ENCODE measurements at regions not wholly inside any gene's neighbourhood (a gene's known extent, or its start where the extent isn't known, plus 50 kb on each side); places are given as distances from the start of the nearest gene placed in this dataset.

DNA sequence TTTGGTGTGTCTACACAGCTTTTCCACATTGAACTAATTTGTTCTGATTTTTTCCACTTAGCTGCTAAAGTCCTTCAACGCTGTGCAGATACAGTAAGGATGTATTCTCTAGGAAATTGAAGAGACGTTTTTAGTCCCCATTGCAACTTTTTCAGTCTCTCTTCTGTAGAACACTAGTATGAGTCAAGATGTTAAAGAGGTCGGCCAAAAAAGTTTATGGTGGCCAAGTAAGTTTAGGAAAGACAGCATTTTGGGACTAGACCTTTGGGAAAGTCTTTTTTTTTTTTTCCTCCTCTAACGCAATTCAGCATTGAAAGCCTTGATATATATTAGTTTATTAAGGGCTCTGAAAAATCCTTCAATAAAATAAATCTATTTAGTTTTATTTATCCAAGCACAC is 243.5 kb upstream of the FBXL7 start:
- no peaks in the 10 kb centered on the region for H3K27me3 ChIP-seq (replicated peaks in 1 of 4; ENCODE audit: control insufficient read depth in 3 of 4, extremely low read depth in 1 of 4, insufficient read depth in 3 of 4, low read length in 3 of 4)
- no peaks in the 10 kb centered on the region for H3K9me3 ChIP-seq (ENCODE audit: insufficient read depth in 2 of 2, low read depth in 1 of 2, low read length in 1 of 2)
- H2BK5ac ChIP-seq (ENCODE audit: low read depth, low read length): no peak overlapping the region
- no peak overlapping the region for H3K4me3 ChIP-seq (ENCODE audit: extremely low read depth in 1 of 4, insufficient read depth in 2 of 4, low read depth in 3 of 4, low read length in 4 of 4)
- no peaks in the 10 kb centered on the region; the same call in 1 of the 2 replicates for H3K23me2 ChIP-seq (ENCODE audit: low read depth, low read length)
- H4K91ac ChIP-seq (replicated peaks; ENCODE audit: insufficient read length, low read length): no peak overlapping the region
- no peak overlapping the region for H2BK120ac ChIP-seq (replicated peaks; ENCODE audit: low read depth, low read length)
- no peak overlapping the region for H3K14ac ChIP-seq (ENCODE audit: insufficient read length)
- no peak overlapping the region for H2AK5ac ChIP-seq (ENCODE audit: low read depth, low read length)
- H4K5ac ChIP-seq (ENCODE audit: insufficient read length, low read depth, low read length): no peak overlapping the region
- no peak overlapping the region for H3K23ac ChIP-seq (ENCODE audit: insufficient read length)
- no peak overlapping the region for H2BK15ac ChIP-seq (ENCODE audit: low read length)
- H3K36me3 ChIP-seq (ENCODE audit: control insufficient read depth in 2 of 4, insufficient read depth in 4 of 4, low read length in 3 of 4): no peaks in the 10 kb centered on the region
- H3K4me1 ChIP-seq (replicated peaks in 1 of 4; ENCODE audit: control insufficient read depth in 3 of 4, insufficient read depth in 4 of 4, low read length in 3 of 4): no peaks in the 10 kb centered on the region
- H2BK20ac ChIP-seq (ENCODE audit: low read length): no peak overlapping the region
- H3K79me2 ChIP-seq (ENCODE audit: control insufficient read depth in 1 of 2, insufficient read depth in 2 of 2, low read length in 2 of 2): no peaks in the 10 kb centered on the region
- POLR2A ChIA-PET (ENCODE audit: partially characterized antibody): no interaction called here
- H3K79me1 ChIP-seq (ENCODE audit: low read depth, low read length): no peaks in the 10 kb centered on the region
- CTCF ChIA-PET (ENCODE audit: partially characterized antibody): interaction anchor here (0.6 to 1.0 kb wide), 2 partner anchors 19 to 891 kb away, joined by 3 to 4 read pairs; no protein-coding TSS in a partner anchor
- H3K27ac ChIP-seq (ENCODE audit: low read depth, low read length): no peak overlapping the region
- no peaks in the 10 kb centered on the region for H4K20me1 ChIP-seq (replicated peaks in 1 of 2; ENCODE audit: control insufficient read depth in 1 of 2, insufficient read depth in 2 of 2, low read length in 2 of 2)
- no peak overlapping the region for H3K18ac ChIP-seq (ENCODE audit: extremely low read depth, low read length)
- H2BK12ac ChIP-seq (ENCODE audit: low read depth, low read length): no peak overlapping the region
- no peak for FAIRE-seq
- no peak overlapping the region for H3K56ac ChIP-seq (replicated peaks; ENCODE audit: insufficient read length, low read depth, low read length)
- no peak overlapping the region for H3K4ac ChIP-seq (replicated peaks; ENCODE audit: insufficient read length, low read depth, low read length)
- WGBS, 2 experiments (ENCODE audit: extremely low coverage in 1 of 2, insufficient coverage in 1 of 2, insufficient read length in 1 of 2, insufficient replicate concordance in 2 of 2, low coverage in 1 of 2, low lambda C conversion rate in 2 of 2, missing lambda C conversion rate in 1 of 2): 93% methylated on average over 4 of the region's 4 CpGs; no CpG with 5 or more reads in 1 of the 2 experiments
- H3K4me2 ChIP-seq (ENCODE audit: insufficient read depth in 1 of 2, low read depth in 2 of 2, low read length in 2 of 2): no peak overlapping the region
- H3K9ac ChIP-seq (replicated peaks in 1 of 4; ENCODE audit: extremely low read depth in 1 of 4, low read depth in 3 of 4, low read length in 3 of 4): no peak overlapping the region
- H2AFZ ChIP-seq (ENCODE audit: low read length): no peak overlapping the region
- DNase-seq (ENCODE audit: low read depth in 1 of 2, low spot score in 2 of 2): no peak
- H4K8ac ChIP-seq (ENCODE audit: extremely low read depth, insufficient read depth, low read length): no peak overlapping the region
- TF ChIP-seq CBX5 (IDR thresholded peaks at IDR 0.05; ENCODE audit: low read depth, low read length): no peak
- no peak for TF ChIP-seq SIX5 (IDR thresholded peaks at IDR 0.05; ENCODE audit: low read depth, low read length)
- no peak for TF ChIP-seq TBP (IDR thresholded peaks at IDR 0.05; ENCODE audit: low read depth, low read length)
- no peak for TF ChIP-seq BACH1 (IDR thresholded peaks at IDR 0.05; ENCODE audit: low read length)
- TF ChIP-seq RNF2 (IDR thresholded peaks at IDR 0.05; ENCODE audit: borderline replicate concordance, low read depth, low read length, missing control alignments, poor library complexity, severe bottlenecking): no peak
- no peak for TF ChIP-seq HDAC6 (IDR thresholded peaks at IDR 0.05; ENCODE audit: low read depth, low read length)
- no peak for TF ChIP-seq SAP30 (IDR thresholded peaks at IDR 0.05; ENCODE audit: insufficient read depth, insufficient replicate concordance, low read length)
- no peak for TF ChIP-seq CHD1 (IDR thresholded peaks at IDR 0.05; ENCODE audit: low read depth, low read length)
- TF ChIP-seq FOSL1 (IDR thresholded peaks at IDR 0.05; ENCODE audit: insufficient read depth, low read depth, low read length): no peak
- no peak for TF ChIP-seq SP1 (IDR thresholded peaks at IDR 0.05; ENCODE audit: low read depth, low read length)
- no peak for TF ChIP-seq JUN (IDR thresholded peaks at IDR 0.05; ENCODE audit: low read depth, low read length)
- TF ChIP-seq BRCA1 (IDR thresholded peaks at IDR 0.05; ENCODE audit: low read depth, low read length): no peak
- no peak for TF ChIP-seq NANOG (IDR thresholded peaks at IDR 0.05; ENCODE audit: insufficient read depth, low read depth, low read length, poor library complexity, severe bottlenecking)
- TF ChIP-seq, protein P1, sequence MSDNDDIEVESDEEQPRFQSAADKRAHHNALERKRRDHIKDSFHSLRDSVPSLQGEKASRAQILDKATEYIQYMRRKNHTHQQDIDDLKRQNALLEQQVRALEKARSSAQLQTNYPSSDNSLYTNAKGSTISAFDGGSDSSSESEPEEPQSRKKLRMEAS (IDR thresholded peaks at IDR 0.05): no peak

Data from H1 (cell line).